Tibial nerve (tissue), 3 donors: ENCODE measurements at regions not wholly inside any gene's neighbourhood (a gene's known extent, or its start where the extent isn't known, plus 50 kb on each side); places are given as distances from the start of the nearest gene placed in this dataset.

Experiments used
- POLR2A ChIP-seq, 2 donors: fragments of 450-650 bp; IDR thresholded peaks; one replicate each; pipeline ENCODE4 v1.6.1; 2017; ENCODE audit warnings: antibody characterized with exemption in 2 of 2, mild to moderate bottlenecking in 2 of 2, moderate library complexity in 2 of 2
- TF ChIP-seq, protein P1 (sequence below), 5 experiments: fragments of 200-600 bp in 3 of 5; fragments of 450-650 bp in 2 of 5; sonication (generic) in 3 of 5; IDR thresholded peaks; one replicate each; pipeline ENCODE4 v1.5.1; 2016 to 2019; ENCODE audit warnings: antibody characterized with exemption in 5 of 5, mild to moderate bottlenecking in 3 of 5, moderate library complexity in 2 of 5

DNA sequence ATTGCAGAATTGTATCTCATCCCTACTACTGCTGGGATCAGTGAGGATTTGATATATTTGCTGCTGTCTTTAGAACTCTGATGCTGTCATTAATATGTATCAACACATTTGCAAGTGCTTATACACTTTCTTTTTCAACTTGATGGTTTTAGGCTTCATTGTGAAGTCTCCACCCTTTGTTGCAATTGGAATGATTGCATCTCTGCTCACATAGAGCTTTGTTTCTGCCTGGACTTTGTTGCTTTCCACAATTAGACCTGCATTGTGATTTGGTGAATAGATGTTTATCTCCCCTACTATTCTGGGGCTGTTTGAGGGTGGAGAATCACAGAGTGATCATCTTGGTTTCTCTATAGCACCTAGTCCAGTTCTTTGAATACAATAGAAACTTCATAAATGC lies 666.7 kb downstream of the EPM2A start:
- TF ChIP-seq, protein P1, sequence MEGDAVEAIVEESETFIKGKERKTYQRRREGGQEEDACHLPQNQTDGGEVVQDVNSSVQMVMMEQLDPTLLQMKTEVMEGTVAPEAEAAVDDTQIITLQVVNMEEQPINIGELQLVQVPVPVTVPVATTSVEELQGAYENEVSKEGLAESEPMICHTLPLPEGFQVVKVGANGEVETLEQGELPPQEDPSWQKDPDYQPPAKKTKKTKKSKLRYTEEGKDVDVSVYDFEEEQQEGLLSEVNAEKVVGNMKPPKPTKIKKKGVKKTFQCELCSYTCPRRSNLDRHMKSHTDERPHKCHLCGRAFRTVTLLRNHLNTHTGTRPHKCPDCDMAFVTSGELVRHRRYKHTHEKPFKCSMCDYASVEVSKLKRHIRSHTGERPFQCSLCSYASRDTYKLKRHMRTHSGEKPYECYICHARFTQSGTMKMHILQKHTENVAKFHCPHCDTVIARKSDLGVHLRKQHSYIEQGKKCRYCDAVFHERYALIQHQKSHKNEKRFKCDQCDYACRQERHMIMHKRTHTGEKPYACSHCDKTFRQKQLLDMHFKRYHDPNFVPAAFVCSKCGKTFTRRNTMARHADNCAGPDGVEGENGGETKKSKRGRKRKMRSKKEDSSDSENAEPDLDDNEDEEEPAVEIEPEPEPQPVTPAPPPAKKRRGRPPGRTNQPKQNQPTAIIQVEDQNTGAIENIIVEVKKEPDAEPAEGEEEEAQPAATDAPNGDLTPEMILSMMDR (IDR thresholded peaks at IDR 0.05): no peak
- TF ChIP-seq POLR2A (IDR thresholded peaks at IDR 0.05): no peak
